ENCODE measurements at regions not wholly inside any gene's neighbourhood (a gene's known extent, or its start where the extent isn't known, plus 50 kb on each side); places are given as distances from the start of the nearest gene placed in this dataset.

DNA sequence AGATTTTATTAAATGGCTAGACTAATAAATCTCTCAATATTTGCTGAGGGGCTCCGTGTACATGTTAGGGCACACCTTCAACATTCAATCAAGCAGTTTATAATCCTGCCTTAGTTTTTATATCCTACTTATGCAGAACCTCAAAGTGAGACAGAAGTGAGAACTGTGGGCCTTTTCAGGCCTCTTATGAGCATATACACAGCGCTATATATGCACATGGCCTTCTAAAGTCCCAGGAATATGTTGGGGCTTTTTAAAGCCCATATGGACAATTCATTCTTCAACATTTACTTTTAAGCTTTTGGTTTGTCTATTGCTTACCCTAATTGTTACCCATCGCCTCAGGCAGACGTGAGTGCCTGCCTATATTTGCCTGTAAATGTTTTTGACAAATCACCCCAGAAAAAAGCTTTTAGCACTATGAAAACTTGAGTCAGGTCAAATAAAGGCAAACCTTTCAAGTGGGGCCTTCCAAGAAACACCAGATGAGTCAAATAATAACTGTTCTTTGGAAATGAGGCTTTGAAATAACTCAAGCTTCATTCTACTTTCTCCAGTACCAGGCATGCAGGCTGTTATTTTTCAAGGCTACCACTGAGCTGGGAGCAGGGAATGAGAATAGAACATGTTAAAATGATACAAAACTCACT lies 58.2 kb downstream of the ESM1 start:
- H3K36me3 ChIP-seq (ENCODE audit: control insufficient read depth in 2 of 2, extremely low read depth in 1 of 2, insufficient read depth in 2 of 2, low read length in 2 of 2), result no peaks in the 10 kb centered on the region
- peaks cover 13% of the 10 kb centered on the region for H3K27me3 ChIP-seq (ENCODE audit: control insufficient read depth, extremely low read depth, insufficient read depth, low read length)
- TF ChIP-seq, protein P1, sequence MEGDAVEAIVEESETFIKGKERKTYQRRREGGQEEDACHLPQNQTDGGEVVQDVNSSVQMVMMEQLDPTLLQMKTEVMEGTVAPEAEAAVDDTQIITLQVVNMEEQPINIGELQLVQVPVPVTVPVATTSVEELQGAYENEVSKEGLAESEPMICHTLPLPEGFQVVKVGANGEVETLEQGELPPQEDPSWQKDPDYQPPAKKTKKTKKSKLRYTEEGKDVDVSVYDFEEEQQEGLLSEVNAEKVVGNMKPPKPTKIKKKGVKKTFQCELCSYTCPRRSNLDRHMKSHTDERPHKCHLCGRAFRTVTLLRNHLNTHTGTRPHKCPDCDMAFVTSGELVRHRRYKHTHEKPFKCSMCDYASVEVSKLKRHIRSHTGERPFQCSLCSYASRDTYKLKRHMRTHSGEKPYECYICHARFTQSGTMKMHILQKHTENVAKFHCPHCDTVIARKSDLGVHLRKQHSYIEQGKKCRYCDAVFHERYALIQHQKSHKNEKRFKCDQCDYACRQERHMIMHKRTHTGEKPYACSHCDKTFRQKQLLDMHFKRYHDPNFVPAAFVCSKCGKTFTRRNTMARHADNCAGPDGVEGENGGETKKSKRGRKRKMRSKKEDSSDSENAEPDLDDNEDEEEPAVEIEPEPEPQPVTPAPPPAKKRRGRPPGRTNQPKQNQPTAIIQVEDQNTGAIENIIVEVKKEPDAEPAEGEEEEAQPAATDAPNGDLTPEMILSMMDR (optimal IDR thresholded peaks at IDR 0.05 in 1 of 3, IDR thresholded peaks at IDR 0.05 in 1 of 3, conservative IDR thresholded peaks at IDR 0.05 in 1 of 3; ENCODE audit: extremely low read depth in 1 of 3, insufficient read depth in 2 of 3, low read length in 3 of 3), result no peak
- no peak for TF ChIP-seq EZH2 (IDR thresholded peaks at IDR 0.05; ENCODE audit: low read length)
- H3K4me1 ChIP-seq (ENCODE audit: control insufficient read depth, extremely low read depth, insufficient read depth, low read length), result no peaks in the 10 kb centered on the region
- no peak overlapping the region for H3K4me2 ChIP-seq (ENCODE audit: control insufficient read depth, extremely low read depth, insufficient read depth, low read depth, low read length)
- H3K4me3 ChIP-seq (ENCODE audit: control insufficient read depth in 2 of 3, extremely low read depth in 1 of 3, insufficient read depth in 2 of 3, low read depth in 1 of 3, low read length in 3 of 3), result no peak overlapping the region
- no peaks in the 10 kb centered on the region for H3K9me3 ChIP-seq (ENCODE audit: control insufficient read depth, low read depth, low read length)
- no peak overlapping the region for H3K27ac ChIP-seq (ENCODE audit: control insufficient read depth, insufficient read depth, low read length)
- no peak for FAIRE-seq
- H4K20me1 ChIP-seq (ENCODE audit: control insufficient read depth, extremely low read depth, insufficient read depth, low read length), result no peaks in the 10 kb centered on the region
- H3K79me2 ChIP-seq (ENCODE audit: control insufficient read depth, insufficient read depth, low read length), result no peaks in the 10 kb centered on the region
- dilution Hi-C loops (cut with MboI; ENCODE audit: extremely low pct_ligation_motif_present, low sequenced_read_pairs), result loop anchor here (25.0 kb wide), 1 partner anchor 210 kb away; no protein-coding TSS in a partner anchor
- H3K9me1 ChIP-seq (ENCODE audit: control insufficient read depth, extremely low read depth, insufficient read depth, low read length), result no peaks in the 10 kb centered on the region
- H2AFZ ChIP-seq (ENCODE audit: control insufficient read depth, low read length), result no peak overlapping the region
- DNase-seq (ENCODE audit: low read depth, low spot score), result no peak
- H3K9ac ChIP-seq (ENCODE audit: control insufficient read depth, extremely low read depth, insufficient read depth, low read length), result no peak overlapping the region

DNA sequence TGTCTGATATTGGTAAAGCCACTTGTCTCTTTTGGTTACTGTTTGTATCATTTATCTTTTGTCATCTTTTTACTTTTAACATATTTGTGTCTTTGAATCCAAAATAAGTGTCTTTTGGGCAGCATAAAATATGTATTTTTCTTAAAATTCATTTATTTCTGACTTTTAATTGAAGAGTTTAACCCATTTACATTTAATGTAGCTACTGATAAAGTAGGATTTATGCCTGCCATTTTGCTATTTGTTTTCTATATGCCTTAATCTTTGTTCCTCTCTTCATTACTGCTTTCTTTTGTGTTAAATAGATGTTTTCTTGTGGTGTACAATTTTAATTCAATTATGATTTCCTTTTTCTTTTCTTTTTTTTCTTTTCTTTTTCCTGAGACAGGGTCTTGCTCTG lies 60.9 kb downstream of the ESM1 start:
- no peak for DNase-seq (ENCODE audit: low read depth, low spot score)
- FAIRE-seq, result no peak
- Histone ChIP-seq H3K79me2 (ENCODE audit: control insufficient read depth, insufficient read depth, low read length) (no peaks in the 10 kb centered on the region), H3K27ac (ENCODE audit: control insufficient read depth, insufficient read depth, low read length) (no peak overlapping the region), H3K4me3 (ENCODE audit: control insufficient read depth in 2 of 3, extremely low read depth in 1 of 3, insufficient read depth in 2 of 3, low read depth in 1 of 3, low read length in 3 of 3) (no peak overlapping the region), H3K4me2 (ENCODE audit: control insufficient read depth, extremely low read depth, insufficient read depth, low read depth, low read length) (no peak overlapping the region), H3K4me1 (ENCODE audit: control insufficient read depth, extremely low read depth, insufficient read depth, low read length) (no peaks in the 10 kb centered on the region), H3K9ac (ENCODE audit: control insufficient read depth, extremely low read depth, insufficient read depth, low read length) (no peak overlapping the region), H2AFZ (ENCODE audit: control insufficient read depth, low read length) (no peak overlapping the region), H3K36me3 (ENCODE audit: control insufficient read depth in 2 of 2, extremely low read depth in 1 of 2, insufficient read depth in 2 of 2, low read length in 2 of 2) (no peaks in the 10 kb centered on the region), H3K9me1 (ENCODE audit: control insufficient read depth, extremely low read depth, insufficient read depth, low read length) (no peaks in the 10 kb centered on the region), H3K27me3 (ENCODE audit: control insufficient read depth, extremely low read depth, insufficient read depth, low read length) (peaks cover 5% of the 10 kb centered on the region), H3K9me3 (ENCODE audit: control insufficient read depth, low read depth, low read length) (no peaks in the 10 kb centered on the region), H4K20me1 (ENCODE audit: control insufficient read depth, extremely low read depth, insufficient read depth, low read length) (no peaks in the 10 kb centered on the region)
- no peak for TF ChIP-seq EZH2 (IDR thresholded peaks at IDR 0.05; ENCODE audit: low read length)
- TF ChIP-seq, protein P1 (optimal IDR thresholded peaks at IDR 0.05 in 1 of 3, IDR thresholded peaks at IDR 0.05 in 1 of 3, conservative IDR thresholded peaks at IDR 0.05 in 1 of 3; ENCODE audit: extremely low read depth in 1 of 3, insufficient read depth in 2 of 3, low read length in 3 of 3), result no peak
- dilution Hi-C loops (cut with MboI; ENCODE audit: extremely low pct_ligation_motif_present, low sequenced_read_pairs), result no loop called here

Measured in keratinocyte (primary cell).